Osteocyte (in vitro differentiated cells): ENCODE measurements at regions not wholly inside any gene's neighbourhood (a gene's known extent, or its start where the extent isn't known, plus 50 kb on each side); places are given as distances from the start of the nearest gene placed in this dataset.
"Not testable (repeated sequence)": the region's sequence is repeated elsewhere in the genome, so short reads cannot be mapped to it uniquely, and the experiment has no call there.

Source experiments
- DNase-seq: peaks from one replicate; pipeline ENCODE4 v3.0.0; 2021; ENCODE audit warnings: mixed read lengths; ENCODE audit not compliant: unreplicated experiment; ENCODE audit errors: extremely low spot score
- H3K27ac Mint-ChIP-seq: one replicate; pipeline ENCODE4 v1.8.0; 2021; ENCODE audit warnings: mild to moderate bottlenecking, mixed read lengths; ENCODE audit not compliant: unreplicated experiment
- H3K27me3 Mint-ChIP-seq: one replicate; pipeline ENCODE4 v1.8.0; 2021; ENCODE audit warnings: mixed read lengths; ENCODE audit not compliant: unreplicated experiment
- H3K36me3 Mint-ChIP-seq: one replicate; pipeline ENCODE4 v1.8.0; 2021; ENCODE audit warnings: mixed read lengths; ENCODE audit not compliant: unreplicated experiment
- H3K4me1 Mint-ChIP-seq: one replicate; pipeline ENCODE4 v1.8.0; 2021; ENCODE audit warnings: mixed read lengths; ENCODE audit not compliant: unreplicated experiment
- H3K4me3 Mint-ChIP-seq: one replicate; pipeline ENCODE4 v1.8.0; 2021; ENCODE audit warnings: mild to moderate bottlenecking, moderate library complexity, mixed read lengths; ENCODE audit not compliant: unreplicated experiment
- H3K9me3 Mint-ChIP-seq: one replicate; pipeline ENCODE4 v1.8.0; 2021; ENCODE audit warnings: mixed read lengths; ENCODE audit not compliant: unreplicated experiment
- CTCF ChIP-seq: fragments of 200-600 bp; sonication (generic); IDR thresholded peaks from 2 replicates; pipeline ENCODE4 v1.5.0; 2021; ENCODE audit warnings: antibody characterized with exemption, mild to moderate bottlenecking, moderate library complexity

- no peak for DNase-seq
- TF ChIP-seq CTCF: no peak
- H3K9me3 Mint-ChIP-seq: peaks cover 17% of the 10 kb centered on the region
- no peaks in the 10 kb centered on the region for H3K4me1 Mint-ChIP-seq
- H3K27me3 Mint-ChIP-seq: no peaks in the 10 kb centered on the region
- H3K4me3 Mint-ChIP-seq: no peak overlapping the region
- H3K36me3 Mint-ChIP-seq: no peaks in the 10 kb centered on the region
- H3K27ac Mint-ChIP-seq: no peak overlapping the region
Observed at GRCh38 chr3:191982481-191982880, 521.5 kb downstream of the PYDC2 start.

GRCh38 chr3:191985691-191986090 lies 524.7 kb downstream of the PYDC2 start:
- H3K9me3 Mint-ChIP-seq: peaks cover 16% of the 10 kb centered on the region
- H3K27ac Mint-ChIP-seq: no peak overlapping the region
- no peak for TF ChIP-seq CTCF
- no peak overlapping the region for H3K4me3 Mint-ChIP-seq
- H3K36me3 Mint-ChIP-seq: no peaks in the 10 kb centered on the region
- no peak for DNase-seq
- H3K4me1 Mint-ChIP-seq: no peaks in the 10 kb centered on the region
- no peaks in the 10 kb centered on the region for H3K27me3 Mint-ChIP-seq

GRCh38 chr3:191987831-191988350 lies 526.9 kb downstream of the PYDC2 start:
- H3K9me3 Mint-ChIP-seq: peaks cover 29% of the 10 kb centered on the region
- H3K27me3 Mint-ChIP-seq: no peaks in the 10 kb centered on the region
- no peaks in the 10 kb centered on the region for H3K4me1 Mint-ChIP-seq
- no peak overlapping the region for H3K4me3 Mint-ChIP-seq
- H3K36me3 Mint-ChIP-seq: no peaks in the 10 kb centered on the region
- H3K27ac Mint-ChIP-seq: no peak overlapping the region
- DNase-seq: no peak
- TF ChIP-seq CTCF: no peak

- H3K4me1 Mint-ChIP-seq, H3K27ac Mint-ChIP-seq, H3K36me3 Mint-ChIP-seq, DNase-seq, H3K27me3 Mint-ChIP-seq, H3K4me3 Mint-ChIP-seq: not testable (repeated sequence)
- peaks cover 53% of the 10 kb centered on the region for H3K9me3 Mint-ChIP-seq
Observed at GRCh38 chr3:191993952-191994351, 533.0 kb downstream of the PYDC2 start.

- Mint-ChIP-seq H3K27me3 (no peaks in the 10 kb centered on the region), H3K4me1 (no peaks in the 10 kb centered on the region), H3K36me3 (no peaks in the 10 kb centered on the region), H3K4me3 (no peak overlapping the region), H3K9me3 (peaks cover 35% of the 10 kb centered on the region), H3K27ac (no peak overlapping the region)
- TF ChIP-seq CTCF: no peak
- no peak for DNase-seq
Observed at GRCh38 chr3:191997093-191997492, 536.1 kb downstream of the PYDC2 start.
